GM21360 (cell line): ENCODE measurements at regions not wholly inside any gene's neighbourhood (a gene's known extent, or its start where the extent isn't known, plus 50 kb on each side); places are given as distances from the start of the nearest gene placed in this dataset.
A peak's percentile ranks its signal among the peaks of the same experiment; 100 is the strongest.

Experiments used
- ATAC-seq: cut with Tn5 transposase; IDR thresholded peaks from one replicate; pipeline ENCODE4 v1.9.1; 2021; ENCODE audit warnings: mild to moderate bottlenecking, moderate library complexity; ENCODE audit not compliant: unreplicated experiment

DNA sequence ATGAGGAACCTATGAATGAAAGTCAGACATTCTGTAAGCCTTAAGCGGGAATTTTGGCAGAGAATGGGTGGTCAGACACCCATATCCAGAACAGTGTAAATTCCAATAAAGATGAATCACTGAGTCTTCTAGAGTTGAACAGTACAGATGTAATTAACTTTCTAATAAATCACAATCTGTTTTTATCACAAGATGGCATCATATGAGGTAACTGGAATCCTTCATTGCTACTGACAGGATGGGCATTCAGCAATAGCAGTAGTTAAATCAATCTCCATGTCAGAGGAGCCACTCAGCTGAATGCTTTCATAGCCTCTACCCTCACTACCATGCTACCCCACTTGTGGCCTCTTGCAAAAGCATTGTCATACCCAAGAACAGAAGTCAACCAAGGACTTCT is 690.3 kb downstream of the AMY1C start:
- ATAC-seq = no peak

DNA sequence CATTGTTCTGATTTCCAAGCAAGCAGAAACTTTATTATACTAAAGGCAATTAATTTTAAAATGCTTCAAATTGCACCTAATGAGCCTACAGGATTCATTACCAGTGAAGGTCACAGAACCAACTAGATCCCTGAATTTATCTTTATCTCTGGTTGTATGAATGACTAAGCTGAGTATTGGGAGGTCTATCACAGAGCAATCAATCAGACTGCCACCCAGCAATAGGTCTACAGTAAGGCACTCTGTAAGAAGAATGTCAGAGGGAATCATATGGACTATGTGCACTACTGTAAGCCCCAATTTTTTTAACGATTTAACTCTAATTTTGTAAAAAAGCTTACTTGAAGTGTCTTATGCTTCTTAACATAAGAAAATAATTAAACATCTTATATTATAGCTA is 707.0 kb downstream of the AMY1C start:
- ATAC-seq = no peak

DNA sequence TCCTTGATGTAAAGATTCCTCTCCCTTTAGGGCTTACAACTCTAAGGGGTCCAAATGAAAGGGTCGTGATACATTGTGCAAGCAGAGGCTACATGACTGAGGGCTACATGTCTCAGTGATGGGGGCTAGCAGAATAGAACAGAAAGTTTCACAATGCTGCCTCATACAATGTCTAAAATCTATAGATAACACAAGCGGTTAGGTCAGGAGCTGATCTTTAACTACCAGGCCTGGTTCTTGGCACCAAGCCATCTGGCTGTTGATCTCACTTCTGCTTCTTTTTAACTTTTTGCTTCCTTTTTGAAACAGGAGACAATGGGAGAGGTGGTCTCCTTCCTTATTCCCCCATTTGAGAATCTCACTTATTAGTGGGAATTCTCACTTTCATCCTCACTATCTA is 710.2 kb downstream of the AMY1C start:
- ATAC-seq = no peak

DNA sequence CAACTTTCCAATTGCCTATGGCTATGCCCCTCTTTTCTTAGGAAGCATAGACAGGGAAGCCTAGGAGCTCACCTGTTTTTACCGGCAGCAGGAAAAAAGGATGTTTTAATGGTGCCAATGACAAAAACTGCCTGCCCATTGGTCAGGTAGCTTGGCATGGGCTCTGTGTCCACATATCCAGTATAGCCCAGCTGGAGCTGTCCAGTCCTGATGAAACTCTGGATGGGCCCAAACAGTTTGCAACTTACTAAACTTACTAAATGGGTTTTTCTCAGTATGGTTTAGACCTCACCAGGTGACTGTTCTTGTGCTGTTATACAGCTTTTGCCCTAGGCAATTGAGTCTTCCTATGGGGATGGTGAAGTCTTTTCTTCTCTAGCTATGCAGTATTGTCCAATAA is 711.2 kb downstream of the AMY1C start:
- no peak for ATAC-seq

DNA sequence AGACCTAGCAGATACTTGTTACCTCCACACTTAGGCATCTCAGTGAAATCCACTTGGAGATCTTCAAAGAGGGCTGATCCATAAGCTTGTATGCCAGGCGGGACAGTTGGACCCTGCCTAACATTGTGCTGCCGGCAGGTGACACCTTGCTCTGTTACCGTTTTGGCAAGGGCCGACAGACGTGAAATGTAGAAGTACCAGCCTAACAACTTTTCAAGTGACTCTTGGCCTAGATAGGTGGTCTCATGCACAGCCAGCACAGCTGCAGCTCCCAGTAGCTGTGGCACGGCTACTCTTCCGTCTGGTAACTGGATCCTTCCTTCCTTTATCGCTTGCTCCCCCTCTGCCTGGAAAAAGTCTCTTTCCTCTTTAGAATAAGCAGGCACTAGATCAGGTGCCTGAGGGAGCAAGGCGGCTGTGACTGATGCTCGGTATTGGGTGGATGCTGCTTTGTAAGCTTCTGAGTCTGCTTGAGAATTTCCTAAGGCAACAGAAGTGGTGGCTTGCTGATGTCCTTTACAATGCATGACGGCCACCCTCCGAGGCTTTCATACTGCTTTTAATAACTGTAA is 713.5 kb downstream of the AMY1C start:
- ATAC-seq = no peak

DNA sequence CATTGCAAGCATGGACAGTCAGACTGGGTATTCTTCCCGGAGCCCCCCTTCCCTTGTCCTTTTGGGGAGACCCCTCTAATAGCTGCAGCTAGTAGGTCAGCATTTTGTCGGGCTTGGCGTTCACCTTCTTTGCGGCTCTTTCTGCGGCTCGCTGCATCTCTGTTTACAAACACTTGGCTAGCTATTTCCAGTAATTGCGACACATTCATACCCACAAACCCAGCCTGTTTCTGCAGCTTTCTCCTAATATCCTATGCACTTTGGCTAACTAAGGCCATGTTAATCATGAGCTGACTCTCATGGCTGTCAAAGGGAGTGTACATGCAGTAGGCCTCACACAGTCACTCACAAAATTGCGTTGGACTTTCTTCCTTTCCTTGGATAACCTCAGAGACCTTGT is 716.4 kb downstream of the AMY1C start:
- ATAC-seq = no peak

DNA sequence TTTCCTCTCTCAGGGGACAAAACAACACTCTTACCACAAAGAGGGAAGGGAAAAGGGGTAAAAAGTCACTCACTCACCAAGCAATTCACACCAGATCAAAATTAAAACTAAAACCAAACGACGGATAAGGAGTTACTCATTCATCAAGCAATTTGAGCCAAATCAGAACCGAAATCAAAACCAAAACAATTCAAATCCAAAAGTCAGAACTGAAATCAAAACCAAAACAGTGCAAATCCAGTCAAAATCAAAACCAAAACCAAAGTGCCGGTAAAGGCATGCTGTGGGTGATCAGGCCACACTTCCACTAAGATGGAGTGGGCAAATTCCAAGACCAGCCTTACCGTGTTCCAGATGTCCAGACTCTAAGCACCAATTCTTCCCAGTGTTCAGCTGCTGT is 717.9 kb downstream of the AMY1C start:
- ATAC-seq = peak; percentile 55

DNA sequence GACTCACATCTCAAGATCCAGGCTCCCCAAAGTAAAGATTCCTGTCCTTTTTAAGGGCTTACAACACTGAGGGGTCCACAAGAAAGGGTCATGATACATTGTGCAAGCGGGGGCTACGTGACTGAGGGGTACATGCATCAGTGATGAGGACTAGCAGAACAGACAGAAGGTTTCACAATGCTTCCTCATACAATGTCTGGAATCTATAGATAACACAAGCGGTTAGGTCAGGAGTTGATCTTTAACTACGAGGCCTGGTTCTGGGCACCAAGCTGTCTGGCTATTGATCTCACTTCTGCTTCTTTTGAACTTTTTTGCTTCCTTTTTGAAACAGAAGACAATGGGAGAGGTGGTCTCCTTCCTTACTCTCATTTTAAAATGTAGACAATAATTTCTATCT is 718.6 kb downstream of the AMY1C start:
- ATAC-seq = no peak

DNA sequence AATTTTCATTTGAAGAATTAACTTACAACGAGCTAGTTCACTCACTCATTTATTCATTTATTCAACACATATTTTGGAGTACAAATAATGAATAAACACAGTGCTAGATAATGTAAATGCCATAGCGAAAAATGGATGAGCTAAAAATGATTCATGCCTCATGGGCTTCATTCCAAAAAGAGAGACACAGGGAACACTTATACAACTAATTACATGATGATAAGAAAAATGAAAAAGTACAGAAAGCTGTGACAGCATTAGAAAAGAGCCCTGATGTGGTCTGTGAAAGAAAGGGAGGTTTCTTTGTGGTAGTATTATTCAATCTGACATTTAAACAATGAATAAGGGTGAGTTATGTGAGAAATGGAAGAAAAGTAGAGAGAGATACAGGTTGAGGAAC is 726.4 kb downstream of the AMY1C start:
- no peak for ATAC-seq

DNA sequence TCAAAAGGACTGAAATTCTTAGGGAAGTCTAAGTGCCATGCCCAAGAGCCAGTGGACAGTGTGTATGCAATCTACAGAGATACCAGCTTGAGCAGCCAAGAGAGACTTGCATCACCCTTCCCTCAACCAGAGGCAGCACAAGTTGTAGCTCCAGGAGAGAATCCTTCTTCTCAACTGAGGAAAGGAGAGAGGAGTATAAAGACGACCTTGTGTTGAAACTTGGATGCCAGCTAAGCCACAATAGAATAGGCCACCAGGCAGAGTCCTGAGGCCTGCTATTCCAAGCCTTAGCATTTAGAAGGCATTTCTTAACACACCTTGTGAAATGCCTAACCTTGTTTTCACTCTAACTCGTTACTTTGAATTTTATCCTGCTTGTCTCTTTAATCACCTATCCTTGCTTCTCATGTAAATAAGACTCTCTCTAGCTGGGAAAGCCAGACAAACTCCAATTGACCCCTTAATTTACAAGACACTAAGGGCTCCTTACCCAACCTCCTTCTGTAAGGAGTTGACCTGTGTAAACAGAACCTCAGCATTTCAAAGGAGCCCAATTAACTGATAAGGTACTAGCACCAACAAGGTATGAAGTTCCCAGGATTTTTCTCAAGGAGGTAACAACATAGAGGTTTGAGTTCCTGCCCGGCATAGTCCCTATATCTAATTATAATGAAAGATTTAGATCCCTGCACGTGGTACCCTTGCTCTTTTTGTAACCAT is 738.8 kb downstream of the AMY1C start:
- no peak for ATAC-seq

DNA sequence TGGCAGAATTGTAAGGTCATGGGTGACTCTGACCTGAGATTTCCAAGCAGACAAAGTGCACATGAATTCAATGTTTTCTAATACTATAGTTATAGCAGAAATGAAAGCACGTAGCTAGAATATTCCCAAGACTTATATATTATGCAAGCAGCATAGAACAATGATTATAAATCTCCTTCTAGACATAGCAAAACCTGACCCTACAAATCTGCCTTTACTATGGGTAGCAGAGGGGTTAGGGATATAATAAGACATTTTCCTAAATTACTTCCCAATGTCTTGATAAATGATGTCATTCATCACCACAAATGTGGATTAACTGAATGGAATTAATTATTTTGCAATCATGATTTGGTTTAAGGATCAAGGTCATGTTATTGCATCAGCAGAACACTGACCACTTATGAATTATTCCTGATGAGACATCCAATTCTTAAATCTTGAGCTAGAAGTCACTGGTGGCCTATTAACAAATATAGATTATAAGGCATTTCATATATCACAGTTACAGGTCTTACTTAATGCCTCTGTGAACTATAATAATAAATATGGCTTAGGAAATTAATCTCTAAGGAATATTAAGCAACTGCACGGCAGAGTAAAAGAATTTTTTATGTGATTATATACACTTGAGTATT is 776.6 kb downstream of the AMY1C start:
- no peak for ATAC-seq

DNA sequence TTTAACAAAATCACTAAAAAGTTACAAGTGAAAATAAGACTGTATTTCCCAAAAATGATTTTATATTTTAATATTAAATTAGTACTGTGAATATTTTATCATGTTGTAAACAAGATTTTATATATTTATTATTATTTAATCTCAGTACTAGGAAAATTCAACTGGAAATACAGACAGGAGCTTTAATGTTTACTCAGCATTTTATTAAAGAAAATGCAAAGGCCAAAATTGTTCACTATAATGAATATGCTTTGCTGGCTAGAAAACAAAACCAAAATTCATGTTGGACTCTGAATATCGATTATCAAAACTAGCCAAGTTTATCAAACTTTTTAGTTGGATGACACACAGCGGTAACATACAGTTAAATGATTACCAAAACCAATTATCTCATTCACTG is 782.3 kb downstream of the AMY1C start:
- no peak for ATAC-seq

DNA sequence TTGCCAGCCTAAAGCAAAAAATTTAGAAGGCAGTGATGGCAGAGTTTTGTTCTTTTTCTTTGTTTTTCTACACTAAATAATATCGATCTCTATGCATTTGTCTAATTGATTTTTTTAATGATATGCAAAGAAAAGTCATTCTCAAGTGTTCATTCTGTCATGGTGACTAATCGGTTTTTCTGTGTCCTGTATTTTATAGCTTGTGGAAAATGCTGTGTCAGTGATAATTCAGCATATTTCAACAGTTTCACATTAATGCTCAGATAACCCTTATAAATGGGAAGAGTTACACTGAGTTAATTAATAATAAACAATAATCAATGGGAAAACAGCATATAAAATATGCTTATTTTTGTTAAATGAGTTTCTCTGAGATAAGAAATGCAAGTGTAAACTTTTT is 824.9 kb downstream of the AMY1C start:
- ATAC-seq = no peak

DNA sequence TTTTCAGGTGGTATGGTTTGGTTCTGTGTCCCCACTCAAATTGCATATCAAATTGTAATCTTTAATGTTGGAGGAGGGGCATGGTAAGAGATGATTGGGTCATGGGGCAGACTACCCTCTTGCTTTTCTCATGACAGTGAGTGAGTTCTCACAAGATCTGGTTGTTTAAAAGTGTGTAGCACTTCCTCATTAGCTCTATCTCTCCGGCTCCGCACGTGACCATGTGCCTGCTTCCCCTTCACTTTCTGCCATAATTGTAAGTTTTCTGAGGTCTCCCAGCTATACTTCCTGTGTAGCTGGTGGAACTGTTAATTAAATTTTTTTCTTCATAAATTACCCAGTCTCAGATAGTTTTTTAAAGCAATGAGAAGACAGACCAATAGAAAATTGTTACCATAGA is 843.2 kb downstream of the AMY1C start:
- peak; percentile 65 for ATAC-seq

DNA sequence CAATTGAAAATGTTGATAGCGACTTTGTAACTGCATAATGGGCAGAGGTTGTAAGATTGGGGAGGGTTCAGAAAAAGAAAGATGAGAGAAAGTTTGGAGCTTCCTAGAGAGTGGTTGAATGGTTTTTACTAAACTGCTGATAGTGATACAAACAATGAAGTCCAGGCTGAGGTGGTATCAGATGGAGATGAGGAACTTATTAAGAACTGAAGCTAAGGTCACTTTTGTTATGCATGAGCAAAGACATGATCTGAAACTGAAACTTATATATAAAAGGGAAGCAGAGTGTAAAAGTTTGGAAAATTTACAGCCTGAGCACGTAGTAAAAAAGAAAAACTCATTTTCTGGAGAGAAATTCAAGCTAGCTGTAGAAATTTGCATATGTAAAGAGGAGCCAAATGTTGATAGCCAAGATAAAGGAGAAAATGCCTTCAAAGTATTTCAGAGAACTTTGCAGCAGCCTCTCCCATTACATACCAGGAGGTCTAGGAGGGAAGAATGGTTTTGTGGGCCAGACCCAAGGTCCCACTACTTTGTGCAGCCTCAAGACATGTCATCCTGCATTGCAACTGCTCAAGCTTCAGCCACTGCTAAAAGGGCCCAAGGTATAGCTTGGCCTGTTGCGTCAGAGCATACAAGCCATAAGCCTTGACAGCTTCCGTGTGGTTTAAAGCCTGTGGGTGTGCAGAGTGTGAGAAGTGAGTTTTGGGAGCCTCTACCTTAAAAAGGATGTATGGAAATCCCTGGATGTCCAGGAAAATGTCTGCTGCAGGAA is 843.9 kb downstream of the AMY1C start:
- ATAC-seq = peak; percentile 42

DNA sequence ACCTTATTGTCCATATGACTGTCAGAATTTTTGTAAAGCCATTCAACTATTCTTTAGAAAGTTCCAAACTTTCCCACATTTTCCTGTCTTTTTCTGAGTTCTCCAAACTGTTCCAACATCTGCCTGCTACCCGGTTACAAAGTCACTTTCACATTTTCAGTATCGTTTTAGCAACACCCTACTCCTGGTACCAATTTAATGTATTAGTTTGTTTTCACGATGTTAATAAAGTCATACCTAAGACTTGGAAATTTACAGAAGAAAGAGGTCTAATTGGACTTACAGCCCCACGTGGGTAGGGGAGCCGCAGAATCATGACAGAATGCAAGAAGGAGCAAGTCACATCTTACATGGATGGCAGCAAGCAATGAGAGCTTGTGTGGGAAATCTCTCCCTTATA is 867.8 kb downstream of the AMY1C start:
- ATAC-seq = no peak

DNA sequence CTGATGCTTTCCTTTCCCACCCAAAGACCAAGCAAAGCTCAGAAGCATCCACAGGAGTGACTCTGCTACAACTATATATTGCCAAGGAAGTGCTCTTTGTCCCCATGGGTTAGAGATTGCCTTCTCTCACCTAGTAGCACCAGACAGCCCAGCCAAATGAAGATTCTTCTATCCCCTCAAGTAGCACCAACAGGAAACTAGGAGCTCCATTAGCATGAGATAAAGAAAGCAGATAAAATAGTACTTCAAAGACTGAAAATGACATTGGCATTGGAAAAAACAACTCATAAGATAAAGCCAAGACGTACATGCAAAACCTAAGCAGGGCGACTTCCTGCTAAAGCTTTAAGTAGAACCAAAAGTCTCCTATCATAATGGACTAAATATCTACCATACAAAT is 871.5 kb downstream of the AMY1C start:
- ATAC-seq = no peak

DNA sequence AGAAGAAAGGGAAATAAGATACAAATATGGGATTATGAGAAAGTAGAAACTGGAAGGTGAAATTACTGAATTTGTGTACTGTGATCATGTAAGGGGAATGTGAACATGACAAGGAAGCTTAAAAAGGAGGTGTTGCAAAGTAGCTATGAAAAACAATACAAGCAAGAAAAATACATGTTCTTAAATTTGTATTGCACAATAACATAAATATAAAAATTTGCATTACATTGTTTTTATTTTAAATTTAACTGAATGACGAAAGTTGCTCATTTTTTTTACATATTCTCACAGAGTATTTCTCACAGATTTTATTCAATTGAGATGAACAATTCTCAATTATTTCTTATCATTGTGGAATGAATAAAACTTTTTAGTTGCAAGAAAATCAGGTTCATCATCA is 874.8 kb downstream of the AMY1C start:
- ATAC-seq = no peak

DNA sequence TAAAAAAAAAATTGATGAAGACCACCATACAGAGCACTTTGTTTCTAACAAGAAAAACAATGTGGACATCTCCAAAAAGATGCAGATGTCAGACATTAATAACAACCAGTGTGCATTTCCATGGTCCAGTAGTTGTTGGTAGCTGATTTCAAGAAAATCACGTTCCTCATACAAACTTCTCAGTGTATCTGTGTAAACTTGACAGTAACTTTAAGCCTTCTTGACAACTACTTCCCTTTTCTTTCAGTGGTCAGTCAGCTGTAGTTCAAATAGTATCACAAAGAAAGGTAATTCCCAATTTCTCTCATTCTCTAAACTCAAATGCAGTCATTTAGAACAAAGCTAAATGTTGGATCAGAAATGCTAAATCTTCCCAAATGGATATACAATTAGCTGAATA is 879.9 kb downstream of the AMY1C start:
- no peak for ATAC-seq

DNA sequence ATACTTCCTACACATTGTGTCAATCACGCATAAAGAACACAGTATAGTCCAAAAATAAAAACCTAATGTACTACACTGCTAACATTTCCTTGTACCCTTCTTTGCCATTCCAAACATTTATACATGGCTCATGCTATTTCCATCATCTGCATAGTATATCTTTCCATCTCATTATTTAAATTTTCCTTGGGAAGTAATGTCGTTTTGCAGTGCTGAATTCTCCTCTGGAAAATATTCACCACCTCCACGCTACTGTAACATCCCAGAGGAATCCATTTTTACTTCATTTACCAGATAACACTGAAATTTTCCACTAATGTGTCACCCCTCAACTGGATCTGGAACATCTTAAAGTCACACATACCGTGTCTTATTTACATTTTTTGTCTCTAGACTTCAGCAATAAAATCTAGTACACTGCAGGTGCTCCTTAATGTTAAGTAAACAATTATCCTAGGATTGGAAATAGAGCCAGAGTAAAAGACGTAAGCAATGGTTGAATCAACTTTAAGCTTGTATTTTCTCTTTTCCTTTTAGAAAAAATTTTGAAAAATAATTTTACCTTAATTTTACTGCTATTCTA is 881.0 kb downstream of the AMY1C start:
- no peak for ATAC-seq

DNA sequence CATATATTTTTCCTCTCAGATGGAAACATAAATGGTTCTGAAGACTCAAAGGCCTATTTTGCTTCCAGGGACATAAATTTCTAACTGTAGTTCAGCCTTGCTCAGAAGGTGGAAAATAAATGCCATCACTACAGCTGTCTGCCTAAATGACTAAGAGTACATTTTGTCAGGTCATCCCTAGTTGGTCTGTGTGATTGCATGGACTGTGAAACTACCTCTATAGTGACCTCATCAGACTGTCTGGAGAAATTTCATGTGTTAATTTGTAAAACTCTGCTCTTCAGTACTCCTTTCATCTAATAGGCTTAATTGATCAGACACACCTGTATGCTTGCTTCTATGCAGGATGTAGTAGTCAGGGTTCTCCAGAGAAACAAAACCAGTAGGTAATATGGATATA is 886.9 kb downstream of the AMY1C start:
- ATAC-seq = peak; percentile 81
